ENCODE measurements at regions not wholly inside any gene's neighbourhood (a gene's known extent, or its start where the extent isn't known, plus 50 kb on each side); places are given as distances from the start of the nearest gene placed in this dataset.
A peak's percentile ranks its signal among the peaks of the same experiment; 100 is the strongest.
"Not testable (repeated sequence)": the region's sequence is repeated elsewhere in the genome, so short reads cannot be mapped to it uniquely, and the experiment has no call there.

DNA sequence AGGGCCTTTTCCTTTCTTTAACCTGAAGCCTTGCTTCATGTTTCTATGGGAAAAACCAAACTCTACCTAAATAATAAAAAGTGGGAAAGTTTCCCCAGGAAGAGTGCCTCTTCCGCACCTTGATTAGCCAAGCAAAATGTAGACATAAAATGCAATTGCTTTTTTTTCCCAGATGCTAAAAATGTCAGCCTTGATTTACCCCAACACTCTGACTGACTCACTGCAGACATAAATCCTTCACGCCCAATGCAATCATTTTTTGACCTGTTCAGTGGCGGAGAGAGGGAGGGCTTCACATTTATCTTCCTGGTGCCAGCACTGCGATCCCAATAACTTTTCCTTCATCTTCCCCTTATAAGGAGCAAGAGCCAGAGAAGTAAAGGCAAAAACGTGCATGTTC lies 261.5 kb downstream of the SEC16B start:
- no peak for DNase-seq

- DNase-seq: no peak
These were observed 262.9 kb downstream of the SEC16B start for GRCh38 chr1:177706977-177707376.

- DNase-seq: no peak
These were observed 264.0 kb downstream of the SEC16B start for GRCh38 chr1:177705839-177706238.

GRCh38 chr1:177703888-177704446 lies 265.9 kb downstream of the SEC16B start:
- DNase-seq: no peak

DNA sequence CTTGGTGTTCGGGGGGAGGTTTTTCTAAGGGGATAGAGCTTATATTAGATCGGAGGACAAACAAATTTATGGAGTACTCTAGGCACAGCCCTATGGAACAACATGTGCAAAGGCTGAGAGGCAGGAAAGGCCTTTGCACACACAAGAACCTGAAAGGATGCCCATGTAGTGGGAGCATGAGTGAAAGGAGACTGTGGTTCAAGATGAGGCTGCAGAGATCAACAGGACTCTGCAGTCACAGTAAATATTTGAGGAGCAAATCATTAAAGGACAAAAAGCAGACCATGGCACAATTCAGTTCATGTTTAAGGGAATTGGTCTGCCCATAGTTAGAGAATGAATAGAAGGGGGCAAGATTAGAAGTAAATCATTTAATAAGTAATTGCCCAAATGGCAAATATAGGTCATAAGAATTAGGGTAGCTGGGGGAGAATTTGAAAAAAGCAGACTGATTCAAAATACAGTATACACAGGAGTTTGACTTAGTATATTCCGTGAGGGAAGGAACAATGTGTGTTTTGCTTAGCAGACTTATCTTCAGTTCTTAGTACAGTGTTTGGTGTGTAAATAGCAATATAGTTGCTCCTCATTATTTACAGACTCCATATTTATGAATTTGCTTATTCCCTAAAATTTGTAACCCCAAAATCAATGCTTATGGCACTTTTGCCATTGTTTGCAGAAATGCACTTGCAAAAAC lies 268.1 kb downstream of the SEC16B start:
- DNase-seq: no peak

DNA sequence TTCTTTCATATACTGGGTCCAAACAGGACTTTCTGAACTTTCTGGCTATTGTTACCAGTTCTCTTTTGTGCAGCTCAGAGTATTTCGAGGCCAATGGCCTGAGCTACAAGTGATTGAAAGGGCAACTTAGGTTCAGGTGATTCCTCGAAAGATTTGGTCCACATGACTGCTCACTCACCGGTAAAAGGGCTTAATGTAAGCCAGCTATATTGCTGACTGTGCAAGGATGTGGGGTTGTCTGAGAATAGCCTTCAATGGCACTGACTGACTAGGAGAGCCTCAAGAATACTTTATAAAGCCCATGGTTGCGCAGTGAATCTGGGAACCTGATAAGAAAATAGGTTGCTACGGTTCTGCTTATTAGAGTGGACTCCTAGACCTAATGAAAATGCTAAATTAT lies 269.0 kb downstream of the SEC16B start:
- DNase-seq: no peak

GRCh38 chr1:177690996-177691395 lies 278.9 kb downstream of the SEC16B start:
- DNase-seq: no peak

DNA sequence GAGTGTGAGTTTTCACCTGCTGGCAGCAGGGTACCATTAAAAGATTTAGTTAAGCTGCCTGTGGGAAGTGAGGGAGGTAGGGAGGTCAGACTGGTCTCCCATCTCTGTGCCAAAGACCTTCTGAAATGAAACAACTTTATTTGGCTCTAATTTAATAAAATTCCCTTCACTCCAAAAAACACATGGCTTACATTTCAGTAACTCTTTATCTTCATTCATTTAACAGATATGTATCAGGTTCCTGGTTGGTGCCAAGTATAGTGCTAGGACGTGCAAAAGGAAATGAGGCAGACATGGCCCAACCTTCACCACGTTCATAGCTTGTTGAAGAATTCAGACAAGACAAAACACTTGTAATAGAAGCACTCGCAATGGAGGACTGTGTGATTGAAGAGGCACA lies 282.3 kb downstream of the SEC16B start:
- no peak for DNase-seq

GRCh38 chr1:177686933-177687332 lies 282.9 kb downstream of the SEC16B start:
- DNase-seq: no peak

DNA sequence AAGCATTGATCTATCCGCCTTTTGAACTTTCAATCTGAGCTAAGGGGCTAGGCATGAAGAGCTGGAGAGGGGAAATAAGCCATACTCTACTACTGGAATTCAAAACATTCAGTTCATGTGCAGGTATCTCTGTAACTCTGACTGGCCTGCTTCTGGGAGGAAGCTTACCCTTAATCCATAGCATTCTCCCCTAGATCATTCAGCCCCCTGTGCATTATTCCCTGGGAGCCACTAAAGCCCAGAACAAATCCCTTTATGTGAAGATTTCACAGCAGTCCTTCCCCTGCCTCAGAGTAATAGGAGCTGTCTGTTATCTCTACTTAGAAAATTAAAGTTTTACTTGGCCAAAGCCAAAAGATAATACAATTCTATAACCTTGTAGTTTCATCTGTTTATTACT lies 300.7 kb downstream of the SEC16B start:
- DNase-seq: no peak

- no peak for DNase-seq
These were observed 303.9 kb downstream of the SEC16B start for GRCh38 chr1:177665935-177666334.

DNA sequence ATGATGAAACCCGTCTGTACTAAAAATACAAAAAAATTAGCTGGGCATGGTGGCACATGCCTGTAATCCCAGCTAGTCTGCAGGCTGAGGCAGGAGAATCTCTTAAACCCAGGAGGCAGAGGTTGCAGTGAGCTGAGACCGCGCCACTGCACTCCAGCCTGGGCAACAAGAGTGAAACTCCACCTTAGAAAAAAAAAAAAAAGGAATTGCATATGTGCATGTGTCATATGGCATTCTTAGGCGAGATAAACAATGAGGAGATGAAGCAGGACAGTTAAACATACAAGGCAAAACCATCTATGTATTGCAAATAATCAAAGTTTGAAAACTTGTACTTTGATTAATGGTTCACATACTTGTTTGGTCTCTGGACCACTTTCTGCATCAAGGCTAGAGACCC lies 305.1 kb downstream of the SEC16B start:
- not testable (repeated sequence) for DNase-seq

DNA sequence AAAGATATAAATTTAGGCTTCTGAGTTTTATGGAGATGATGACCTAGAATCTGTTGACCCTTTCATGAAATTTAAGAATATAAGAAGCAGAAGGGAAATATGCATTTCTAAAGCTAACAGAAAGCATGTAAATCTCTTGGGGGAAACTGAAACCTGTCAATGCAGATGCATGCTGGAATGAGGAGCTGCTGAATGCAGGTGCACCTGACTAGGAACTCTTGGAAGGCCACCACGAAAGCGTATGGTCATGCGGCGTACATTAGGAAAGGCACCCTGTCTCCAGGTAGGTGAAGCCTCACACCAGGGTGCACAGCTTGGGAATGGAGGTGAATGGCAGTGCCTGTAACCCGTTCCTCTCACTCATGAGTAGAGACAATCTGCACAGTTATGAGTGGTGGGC lies 309.7 kb downstream of the SEC16B start:
- no peak for DNase-seq

DNA sequence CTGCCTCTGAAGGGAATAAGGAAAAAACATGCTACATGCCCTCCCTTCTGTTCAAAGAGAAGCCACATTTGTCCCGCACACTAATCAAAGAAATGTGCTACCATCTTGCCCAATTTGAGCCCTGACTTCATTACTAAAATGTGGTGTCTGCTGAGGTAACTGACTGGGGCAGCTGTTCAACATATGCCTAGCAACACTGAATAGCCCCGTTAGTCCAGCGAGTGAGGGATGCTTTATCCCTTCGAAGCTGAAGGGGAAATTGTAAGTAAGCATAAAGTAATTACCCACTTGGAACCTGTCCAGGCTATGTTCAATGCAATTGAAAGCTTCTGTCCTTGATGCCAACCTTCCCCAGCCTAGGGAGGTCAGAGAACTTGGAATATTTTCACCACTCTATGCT lies 310.6 kb downstream of the SEC16B start:
- no peak for DNase-seq

DNA sequence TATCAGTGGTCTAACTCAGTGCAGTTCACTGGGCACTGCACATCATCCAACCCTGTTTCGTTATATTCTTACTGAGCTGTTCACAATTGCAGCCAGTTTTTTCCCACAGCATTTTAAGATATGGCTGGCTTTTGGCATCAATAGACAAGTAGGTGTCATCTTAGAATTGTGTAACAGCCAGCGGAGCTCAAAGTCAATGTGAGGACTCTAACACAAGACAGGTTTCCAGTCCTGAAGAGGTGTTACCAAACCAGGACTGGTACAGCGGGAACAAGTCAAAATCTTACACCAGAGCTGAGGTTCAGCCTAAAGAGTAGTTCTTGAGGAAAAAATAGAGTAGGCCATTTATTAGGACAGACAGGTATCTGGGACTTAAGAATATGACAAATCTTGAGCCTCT lies 313.3 kb downstream of the SEC16B start:
- no peak for DNase-seq

GRCh38 chr1:177650947-177651346 lies 318.9 kb downstream of the SEC16B start:
- DNase-seq: no peak

GRCh38 chr1:177648731-177649265 lies 321.1 kb downstream of the SEC16B start:
- DNase-seq: no peak

DNA sequence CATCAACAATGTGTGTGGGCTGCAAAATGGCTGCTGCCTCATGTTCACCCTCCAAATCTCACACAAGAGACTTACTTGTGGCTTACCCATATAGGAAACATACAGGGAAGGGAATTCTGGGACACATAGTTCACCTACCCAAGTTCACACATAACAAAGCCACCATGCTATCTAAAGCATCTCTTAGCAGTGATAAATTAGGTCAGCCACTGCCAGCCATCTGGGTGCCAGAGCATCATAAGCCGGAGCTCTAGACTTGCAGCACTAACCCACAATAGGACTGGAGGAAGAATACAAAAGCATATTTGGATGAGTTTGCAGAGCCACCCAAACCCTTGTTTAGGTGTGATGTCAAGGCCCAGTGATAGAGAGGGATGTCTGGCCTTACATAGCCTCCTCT lies 321.7 kb downstream of the SEC16B start:
- no peak for DNase-seq

DNA sequence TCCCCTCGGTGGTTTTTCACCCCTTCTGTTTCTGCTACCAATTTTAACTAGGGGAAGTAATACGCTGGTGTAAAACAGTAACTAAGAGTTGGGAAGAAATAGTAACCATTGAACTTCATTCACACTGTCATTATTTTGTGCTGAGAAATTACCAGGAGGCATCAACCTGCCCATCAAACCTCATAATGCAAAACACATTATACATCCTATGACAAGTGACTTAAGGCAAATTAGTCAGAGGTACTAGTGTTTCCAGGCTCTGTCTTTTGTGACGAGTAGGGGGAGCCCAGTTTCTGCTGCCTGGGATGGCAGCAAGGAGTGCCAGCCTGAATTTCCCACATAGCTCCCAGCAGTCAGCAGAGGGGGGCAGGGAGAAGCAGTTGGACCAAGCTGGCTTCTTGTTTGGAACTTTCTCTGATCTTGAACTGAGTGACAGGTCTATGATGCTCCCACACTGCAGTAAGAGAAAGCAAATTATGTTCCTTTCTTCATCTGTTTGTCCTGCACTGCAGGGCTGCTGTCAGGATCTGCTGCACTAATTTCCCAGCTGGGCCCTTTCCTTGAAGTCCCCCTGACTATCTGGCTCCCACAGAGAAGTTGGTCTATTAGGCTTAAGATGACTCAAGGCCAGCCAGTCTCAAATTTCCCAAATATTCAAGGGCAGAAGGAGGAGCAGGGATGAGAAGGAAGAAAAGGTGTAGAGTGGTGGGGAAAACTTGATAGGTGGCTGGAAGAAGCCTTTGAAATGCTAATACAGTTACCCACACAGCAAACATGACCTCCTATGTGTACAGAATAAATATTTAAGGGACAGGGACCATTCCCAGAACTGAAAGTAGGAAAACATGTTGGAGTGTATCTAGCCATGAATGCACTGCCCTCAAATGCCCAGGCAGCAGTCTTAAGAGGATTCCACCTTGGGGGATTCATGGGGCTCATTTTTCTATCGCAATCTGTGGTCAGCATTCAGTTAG lies 322.8 kb downstream of the SEC16B start:
- no peak for DNase-seq

GRCh38 chr1:177645491-177646190 lies 324.2 kb downstream of the SEC16B start:
- peak; percentile 3 for DNase-seq

- DNase-seq: no peak
These were observed 329.2 kb downstream of the SEC16B start for GRCh38 chr1:177640687-177641086.

GRCh38 chr1:177634151-177634550 lies 335.7 kb downstream of the SEC16B start:
- DNase-seq: not testable (repeated sequence)

Data from MV-4-11 (cell line).